ENCODE measurements at regions not wholly inside any gene's neighbourhood (a gene's known extent, or its start where the extent isn't known, plus 50 kb on each side); places are given as distances from the start of the nearest gene placed in this dataset.

GRCh38 chr15:39313467-39313866 is 267.4 kb upstream of the THBS1 start:
- CTCF ChIA-PET (ENCODE audit: low intra/inter-chr PET ratio, low total read pairs): interaction anchor here (0.9 to 2.0 kb wide), 2 partner anchors 266 to 267 kb away, joined by 4 to 8 read pairs; partner anchors contain the start of gene THBS1

More at GRCh38 chr15:39313467-39313866, 267.4 kb upstream of the THBS1 start:
- Histone ChIP-seq H3K27me3 (ENCODE audit: control insufficient read depth in 1 of 2, insufficient read depth in 2 of 2, low read length in 2 of 2) (no peaks in the 10 kb centered on the region), H2AFZ (ENCODE audit: low read length) (no peak overlapping the region), H3K9ac (ENCODE audit: insufficient read depth, low read depth, low read length) (no peak overlapping the region), H3K9me3 (ENCODE audit: low read length) (no peaks in the 10 kb centered on the region), H3K36me3 (replicated peaks in 1 of 2; ENCODE audit: control insufficient read depth in 1 of 2, insufficient read depth in 2 of 2, low read length in 2 of 2) (no peaks in the 10 kb centered on the region), H3K27ac (ENCODE audit: extremely low read length, insufficient read depth, low read length) (no peak overlapping the region), H4K20me1 (ENCODE audit: insufficient read depth, low read length) (no peaks in the 10 kb centered on the region), H3K4me3 (replicated peaks in 1 of 3; ENCODE audit: insufficient read depth in 1 of 3, low read depth in 2 of 3, low read length in 3 of 3) (no peak overlapping the region), H3K79me2 (ENCODE audit: insufficient read depth, low read length) (no peaks in the 10 kb centered on the region), H3K4me1 (ENCODE audit: insufficient read depth, low read length) (peaks cover 14% of the 10 kb centered on the region), H3K4me2 (ENCODE audit: low read depth, low read length) (no peak overlapping the region)
- no peak for ATAC-seq
- DNase-seq (ENCODE audit: low spot score): no peak
- in situ Hi-C loops (cut with HindIII; ENCODE audit: extremely low pct_ligation_motif_present, low pct_unique_long_range_greater_than_20kb) (loop anchor here (5.0 kb wide), 1 partner anchor 269 kb away; the partner anchor contains the start of gene THBS1), intact Hi-C loops (cut with micrococcal nuclease; ENCODE audit: unreplicated experiment) (loop anchor here (1.0 to 5.0 kb wide), 3 partner anchors 141 to 268 kb away; partner anchors contain the start of gene THBS1)
- no peak for TF ChIP-seq ZNF124 (CRISPR knock-in tag; IDR thresholded peaks at IDR 0.05)
- no peak for TF ChIP-seq ATF7-NPFF (CRISPR knock-in tag; IDR thresholded peaks at IDR 0.05; ENCODE audit: low read depth)
- TF ChIP-seq ARID5B (CRISPR knock-in tag; IDR thresholded peaks at IDR 0.05): no peak
- no peak for TF ChIP-seq FOXK2 (IDR thresholded peaks at IDR 0.05)
- no peak for TF ChIP-seq PCBP1 (IDR thresholded peaks at IDR 0.05; ENCODE audit: borderline replicate concordance, low read depth, low read length)
- no peak for TF ChIP-seq PAXIP1 (CRISPR knock-in tag; conservative IDR thresholded peaks at IDR 0.05)
- TF ChIP-seq ZNF337 (CRISPR knock-in tag; IDR thresholded peaks at IDR 0.05; ENCODE audit: borderline replicate concordance, low read depth): no peak
- no peak for TF ChIP-seq ARNT (IDR thresholded peaks at IDR 0.05)
- BruUV-seq (replicated peaks): no TSS peak
- FAIRE-seq: no peak
- 72% methylated on average over 3 of the region's 3 CpGs for WGBS (ENCODE audit: low lambda C conversion rate)
- POLR2A ChIA-PET: interaction anchor here (1.0 to 2.2 kb wide), 2 partner anchors 39 to 266 kb away, joined by 3 to 12 read pairs; partner anchors contain the start of gene THBS1
